LNCaP clone FGC (cell line): ENCODE measurements at regions not wholly inside any gene's neighbourhood (a gene's known extent, or its start where the extent isn't known, plus 50 kb on each side); places are given as distances from the start of the nearest gene placed in this dataset.

Experiments used
- DNase-seq: peaks from one replicate; pipeline ENCODE4 v3.0.0-alpha.2; 2011; ENCODE audit warnings: low read depth
- H3K4me3 ChIP-seq: 2 replicates; pipeline ENCODE4 v1.5.1; 2011; ENCODE audit warnings: mild to moderate bottlenecking, low read depth, low read length, control low read depth
- TF ChIP-seq, protein P1 (sequence below): IDR thresholded peaks from 2 replicates; pipeline ENCODE4 v1.5.1; 2012; ENCODE audit warnings: mild to moderate bottlenecking; ENCODE audit not compliant: control insufficient read depth, insufficient read depth; ENCODE audit errors: extremely low read depth

DNA sequence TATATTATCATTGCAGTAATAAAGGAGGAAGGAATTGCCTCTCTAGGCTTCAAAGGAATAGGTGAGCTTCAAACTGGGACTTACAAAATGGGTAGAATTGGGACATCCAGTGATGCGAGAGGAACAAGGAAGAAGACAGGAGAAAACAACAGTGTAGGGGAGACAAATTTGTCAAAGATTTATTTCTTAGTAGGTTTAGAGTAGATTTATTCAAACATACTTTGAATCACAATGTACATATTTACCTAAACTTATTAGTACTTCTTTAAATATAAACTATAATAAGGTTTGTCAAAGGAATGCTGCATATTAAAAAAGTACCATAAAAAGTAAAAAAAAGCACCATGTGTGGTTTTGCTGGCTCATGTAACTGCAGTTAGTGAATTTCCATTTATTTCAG lies 161.4 kb upstream of the CDH2 start:
- TF ChIP-seq, protein P1, sequence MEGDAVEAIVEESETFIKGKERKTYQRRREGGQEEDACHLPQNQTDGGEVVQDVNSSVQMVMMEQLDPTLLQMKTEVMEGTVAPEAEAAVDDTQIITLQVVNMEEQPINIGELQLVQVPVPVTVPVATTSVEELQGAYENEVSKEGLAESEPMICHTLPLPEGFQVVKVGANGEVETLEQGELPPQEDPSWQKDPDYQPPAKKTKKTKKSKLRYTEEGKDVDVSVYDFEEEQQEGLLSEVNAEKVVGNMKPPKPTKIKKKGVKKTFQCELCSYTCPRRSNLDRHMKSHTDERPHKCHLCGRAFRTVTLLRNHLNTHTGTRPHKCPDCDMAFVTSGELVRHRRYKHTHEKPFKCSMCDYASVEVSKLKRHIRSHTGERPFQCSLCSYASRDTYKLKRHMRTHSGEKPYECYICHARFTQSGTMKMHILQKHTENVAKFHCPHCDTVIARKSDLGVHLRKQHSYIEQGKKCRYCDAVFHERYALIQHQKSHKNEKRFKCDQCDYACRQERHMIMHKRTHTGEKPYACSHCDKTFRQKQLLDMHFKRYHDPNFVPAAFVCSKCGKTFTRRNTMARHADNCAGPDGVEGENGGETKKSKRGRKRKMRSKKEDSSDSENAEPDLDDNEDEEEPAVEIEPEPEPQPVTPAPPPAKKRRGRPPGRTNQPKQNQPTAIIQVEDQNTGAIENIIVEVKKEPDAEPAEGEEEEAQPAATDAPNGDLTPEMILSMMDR, result no peak

DNA sequence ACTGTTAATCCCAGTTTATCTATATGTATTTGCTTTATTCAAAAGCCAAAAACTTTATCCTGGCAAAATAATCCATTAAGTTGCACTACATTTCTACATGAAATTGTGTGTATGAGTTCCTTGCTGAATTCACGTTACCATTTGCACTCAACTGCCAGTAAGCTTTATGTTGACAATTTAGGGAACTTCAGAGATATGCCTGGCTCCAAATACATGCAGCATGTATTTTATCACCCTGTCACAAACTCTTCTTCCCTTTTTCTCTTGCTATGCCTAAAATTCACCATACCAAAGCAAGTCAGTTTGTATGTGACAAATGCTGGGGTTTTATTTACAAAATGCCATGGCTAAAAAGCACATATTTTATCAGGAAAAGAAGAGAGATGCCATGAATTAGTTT lies 157.6 kb upstream of the CDH2 start:
- no peak for DNase-seq
- H3K4me3 ChIP-seq, result no peak overlapping the region
- TF ChIP-seq, protein P1, result no peak

More for the DNA sequence above, 161.4 kb upstream of the CDH2 start:
- H3K4me3 ChIP-seq, result no peak overlapping the region
- no peak for DNase-seq

DNA sequence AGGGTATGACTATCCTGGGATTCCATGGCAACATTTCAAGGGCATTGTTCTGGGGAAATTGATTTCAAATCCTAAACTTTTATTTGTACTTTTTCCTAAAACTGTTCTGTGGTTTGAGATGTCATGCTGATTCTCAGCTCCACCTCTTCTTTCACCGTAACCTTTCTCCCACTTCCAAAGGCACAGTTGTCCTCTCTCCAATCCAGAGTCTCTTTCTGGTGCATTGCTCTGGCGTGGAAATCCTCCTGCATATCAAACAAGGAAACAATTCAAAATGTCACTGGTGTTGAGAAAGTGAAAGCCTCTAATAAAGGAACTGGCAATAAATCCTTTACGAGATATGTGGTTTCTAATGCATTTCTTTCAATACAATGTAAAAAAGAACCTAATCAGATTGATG lies 155.1 kb upstream of the CDH2 start:
- DNase-seq, result no peak
- no peak overlapping the region for H3K4me3 ChIP-seq
- TF ChIP-seq, protein P1, result no peak

- TF ChIP-seq, protein P1, result no peak
- no peak overlapping the region for H3K4me3 ChIP-seq
- no peak for DNase-seq
These were observed 154.6 kb upstream of the CDH2 start for GRCh38 chr18:28331551-28331950.

GRCh38 chr18:28313602-28314001 lies 136.7 kb upstream of the CDH2 start:
- TF ChIP-seq, protein P1, result no peak
- H3K4me3 ChIP-seq, result no peak overlapping the region
- no peak for DNase-seq

DNA sequence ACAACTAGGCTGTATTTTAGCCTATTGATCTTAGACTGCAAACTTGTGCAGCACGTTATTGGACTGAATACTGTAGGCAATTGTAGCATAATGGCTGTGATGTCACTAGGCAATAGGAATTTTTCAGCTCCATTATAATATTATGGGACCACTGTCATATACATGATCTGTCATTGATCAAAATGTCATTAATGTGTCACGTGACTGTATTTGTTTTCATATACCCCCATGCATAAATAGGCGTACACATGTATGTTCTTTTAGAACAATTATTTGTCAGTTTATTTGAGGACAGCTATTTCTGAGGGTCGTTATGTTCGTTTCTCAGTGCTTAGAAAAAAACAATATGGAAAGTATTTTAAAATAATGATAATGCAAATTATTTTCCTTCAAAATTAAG lies 111.9 kb upstream of the CDH2 start:
- no peak for DNase-seq
- no peak overlapping the region for H3K4me3 ChIP-seq
- TF ChIP-seq, protein P1, result no peak

GRCh38 chr18:28287146-28287545 lies 110.2 kb upstream of the CDH2 start:
- H3K4me3 ChIP-seq, result no peak overlapping the region
- TF ChIP-seq, protein P1, result no peak
- DNase-seq, result no peak
